ENCODE measurements at regions not wholly inside any gene's neighbourhood (a gene's known extent, or its start where the extent isn't known, plus 50 kb on each side); places are given as distances from the start of the nearest gene placed in this dataset.
"Not testable (repeated sequence)": the region's sequence is repeated elsewhere in the genome, so short reads cannot be mapped to it uniquely, and the experiment has no call there.

DNA sequence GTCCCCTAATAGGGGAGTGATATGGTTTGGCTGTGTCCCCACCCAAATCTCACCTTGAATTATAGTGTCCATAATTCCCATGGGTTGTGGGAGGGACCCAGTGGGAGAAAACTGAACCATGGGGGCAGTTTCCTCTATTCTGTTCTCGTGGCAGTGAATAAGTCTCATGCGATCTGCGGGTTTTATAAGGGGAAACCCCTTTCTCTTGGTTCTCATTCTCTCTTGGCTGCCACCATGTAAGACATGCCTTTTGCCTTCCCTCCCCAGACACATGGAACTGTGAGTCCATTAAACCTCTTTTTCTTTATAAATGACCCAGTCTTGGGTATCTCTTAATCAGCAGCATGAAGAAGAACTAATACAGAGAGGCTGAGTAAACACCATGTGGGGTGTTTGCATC lies 156.0 kb downstream of the NPIPB11 start:
- TF ChIP-seq BRCA1 (CRISPR knock-in tag; IDR thresholded peaks at IDR 0.05); ZNF766 (CRISPR knock-in tag; IDR thresholded peaks at IDR 0.05; ENCODE audit: borderline replicate concordance): not testable (repeated sequence)
- TF ChIP-seq, protein P1, sequence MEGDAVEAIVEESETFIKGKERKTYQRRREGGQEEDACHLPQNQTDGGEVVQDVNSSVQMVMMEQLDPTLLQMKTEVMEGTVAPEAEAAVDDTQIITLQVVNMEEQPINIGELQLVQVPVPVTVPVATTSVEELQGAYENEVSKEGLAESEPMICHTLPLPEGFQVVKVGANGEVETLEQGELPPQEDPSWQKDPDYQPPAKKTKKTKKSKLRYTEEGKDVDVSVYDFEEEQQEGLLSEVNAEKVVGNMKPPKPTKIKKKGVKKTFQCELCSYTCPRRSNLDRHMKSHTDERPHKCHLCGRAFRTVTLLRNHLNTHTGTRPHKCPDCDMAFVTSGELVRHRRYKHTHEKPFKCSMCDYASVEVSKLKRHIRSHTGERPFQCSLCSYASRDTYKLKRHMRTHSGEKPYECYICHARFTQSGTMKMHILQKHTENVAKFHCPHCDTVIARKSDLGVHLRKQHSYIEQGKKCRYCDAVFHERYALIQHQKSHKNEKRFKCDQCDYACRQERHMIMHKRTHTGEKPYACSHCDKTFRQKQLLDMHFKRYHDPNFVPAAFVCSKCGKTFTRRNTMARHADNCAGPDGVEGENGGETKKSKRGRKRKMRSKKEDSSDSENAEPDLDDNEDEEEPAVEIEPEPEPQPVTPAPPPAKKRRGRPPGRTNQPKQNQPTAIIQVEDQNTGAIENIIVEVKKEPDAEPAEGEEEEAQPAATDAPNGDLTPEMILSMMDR (CRISPR knock-in tag; IDR thresholded peaks at IDR 0.05), result not testable (repeated sequence)

All from HepG2 (cell line).